Parathyroid adenoma (tissue), 2 donors: ENCODE measurements at regions not wholly inside any gene's neighbourhood (a gene's known extent, or its start where the extent isn't known, plus 50 kb on each side); places are given as distances from the start of the nearest gene placed in this dataset.

Source experiments
- H2AFZ ChIP-seq: fragments of 300-600 bp; sonication (generic); one replicate; pipeline ENCODE4 v1.7.0; 2017; ENCODE audit warnings: antibody characterized with exemption, mild to moderate bottlenecking
- H3K27ac ChIP-seq: fragments of 300-600 bp; sonication (generic); one replicate; pipeline ENCODE4 v1.7.0; 2017
- H3K27me3 ChIP-seq: fragments of 300-600 bp; sonication (generic); one replicate; pipeline ENCODE4 v1.7.0; 2017; ENCODE audit warnings: low read length; ENCODE audit not compliant: control insufficient read depth, insufficient read depth
- H3K36me3 ChIP-seq: fragments of 300-600 bp; sonication (generic); one replicate; pipeline ENCODE4 v1.7.0; 2017; ENCODE audit warnings: low read length; ENCODE audit not compliant: control insufficient read depth, insufficient read depth
- H3K4me1 ChIP-seq: fragments of 300-600 bp; sonication (generic); one replicate; pipeline ENCODE4 v1.7.0; 2017; ENCODE audit warnings: control low read depth
- H3K4me2 ChIP-seq: fragments of 300-600 bp; sonication (generic); one replicate; pipeline ENCODE4 v1.7.0; 2017; ENCODE audit warnings: low read length
- H3K4me3 ChIP-seq: fragments of 300-600 bp; sonication (generic); one replicate; pipeline ENCODE4 v1.7.0; 2017; ENCODE audit warnings: low read depth, low read length
- H3K79me2 ChIP-seq: fragments of 300-600 bp; sonication (generic); one replicate; pipeline ENCODE4 v1.7.0; 2017; ENCODE audit warnings: control low read depth
- H3K9ac ChIP-seq: fragments of 300-600 bp; sonication (generic); one replicate; pipeline ENCODE4 v1.7.0; 2017; ENCODE audit warnings: mild to moderate bottlenecking
- H3K9me3 ChIP-seq: fragments of 300-600 bp; sonication (generic); one replicate; pipeline ENCODE4 v1.7.0; 2017; ENCODE audit warnings: low read length; ENCODE audit not compliant: control insufficient read depth
- TF ChIP-seq, protein P1 (sequence below): fragments of 300-600 bp; sonication (generic); IDR thresholded peaks from one replicate; pipeline ENCODE4 v1.7.0; 2017; ENCODE audit warnings: antibody characterized with exemption, mild to moderate bottlenecking
- donor health status: primary hyperparathyroidism.

DNA sequence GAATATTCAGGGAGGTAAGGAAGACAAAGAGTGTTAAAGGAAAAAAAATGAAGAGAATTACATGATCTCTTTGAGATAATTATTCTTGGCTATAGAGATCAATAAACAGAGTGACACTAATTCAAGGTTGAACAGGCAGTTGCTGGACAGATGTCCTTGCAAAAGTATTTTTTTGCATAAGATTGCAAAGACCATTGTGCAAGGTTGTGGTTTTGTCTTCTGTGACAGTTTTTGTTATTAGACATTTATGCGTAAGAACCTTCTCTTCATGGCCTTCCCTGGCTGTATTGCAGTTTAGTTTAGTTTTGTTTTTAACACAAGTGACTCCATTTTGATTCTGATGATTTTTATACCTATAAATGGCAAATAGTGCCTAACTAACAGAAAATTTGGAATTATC is 682.8 kb upstream of the ARPP21 start:
- H3K27me3 ChIP-seq = no peaks in the 10 kb centered on the region
- no peaks in the 10 kb centered on the region for H3K79me2 ChIP-seq
- TF ChIP-seq, protein P1, sequence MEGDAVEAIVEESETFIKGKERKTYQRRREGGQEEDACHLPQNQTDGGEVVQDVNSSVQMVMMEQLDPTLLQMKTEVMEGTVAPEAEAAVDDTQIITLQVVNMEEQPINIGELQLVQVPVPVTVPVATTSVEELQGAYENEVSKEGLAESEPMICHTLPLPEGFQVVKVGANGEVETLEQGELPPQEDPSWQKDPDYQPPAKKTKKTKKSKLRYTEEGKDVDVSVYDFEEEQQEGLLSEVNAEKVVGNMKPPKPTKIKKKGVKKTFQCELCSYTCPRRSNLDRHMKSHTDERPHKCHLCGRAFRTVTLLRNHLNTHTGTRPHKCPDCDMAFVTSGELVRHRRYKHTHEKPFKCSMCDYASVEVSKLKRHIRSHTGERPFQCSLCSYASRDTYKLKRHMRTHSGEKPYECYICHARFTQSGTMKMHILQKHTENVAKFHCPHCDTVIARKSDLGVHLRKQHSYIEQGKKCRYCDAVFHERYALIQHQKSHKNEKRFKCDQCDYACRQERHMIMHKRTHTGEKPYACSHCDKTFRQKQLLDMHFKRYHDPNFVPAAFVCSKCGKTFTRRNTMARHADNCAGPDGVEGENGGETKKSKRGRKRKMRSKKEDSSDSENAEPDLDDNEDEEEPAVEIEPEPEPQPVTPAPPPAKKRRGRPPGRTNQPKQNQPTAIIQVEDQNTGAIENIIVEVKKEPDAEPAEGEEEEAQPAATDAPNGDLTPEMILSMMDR = no peak
- no peaks in the 10 kb centered on the region for H3K36me3 ChIP-seq
- no peak overlapping the region for H2AFZ ChIP-seq
- no peak overlapping the region for H3K4me2 ChIP-seq
- no peaks in the 10 kb centered on the region for H3K4me1 ChIP-seq
- H3K9ac ChIP-seq = no peak overlapping the region
- H3K4me3 ChIP-seq = no peak overlapping the region
- no peak overlapping the region for H3K27ac ChIP-seq
- no peaks in the 10 kb centered on the region for H3K9me3 ChIP-seq

DNA sequence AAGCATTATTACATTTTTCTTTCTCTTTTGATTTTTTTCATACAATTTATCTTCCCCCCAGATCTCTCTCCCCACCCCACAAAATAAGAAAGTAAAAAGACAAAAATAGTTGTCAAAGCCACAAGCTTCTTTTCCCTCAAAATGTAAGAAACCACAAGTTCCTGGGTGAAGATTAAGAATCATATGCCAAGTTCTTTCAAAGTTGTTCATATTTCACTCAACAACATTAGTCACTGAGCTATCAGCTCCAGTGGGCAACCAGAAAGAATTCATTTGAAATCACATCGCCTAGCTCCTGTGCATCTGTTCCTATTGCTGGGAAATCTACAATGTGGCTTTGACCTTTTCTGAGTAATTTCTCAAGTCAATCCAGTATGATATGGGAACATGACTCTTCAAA is 681.6 kb upstream of the ARPP21 start:
- TF ChIP-seq, protein P1 = no peak
- Histone ChIP-seq H3K4me3 (no peak overlapping the region), H3K4me2 (no peak overlapping the region), H3K9me3 (no peaks in the 10 kb centered on the region), H3K27ac (no peak overlapping the region), H3K27me3 (no peaks in the 10 kb centered on the region), H2AFZ (no peak overlapping the region), H3K4me1 (no peaks in the 10 kb centered on the region), H3K79me2 (no peaks in the 10 kb centered on the region), H3K36me3 (no peaks in the 10 kb centered on the region), H3K9ac (no peak overlapping the region)

DNA sequence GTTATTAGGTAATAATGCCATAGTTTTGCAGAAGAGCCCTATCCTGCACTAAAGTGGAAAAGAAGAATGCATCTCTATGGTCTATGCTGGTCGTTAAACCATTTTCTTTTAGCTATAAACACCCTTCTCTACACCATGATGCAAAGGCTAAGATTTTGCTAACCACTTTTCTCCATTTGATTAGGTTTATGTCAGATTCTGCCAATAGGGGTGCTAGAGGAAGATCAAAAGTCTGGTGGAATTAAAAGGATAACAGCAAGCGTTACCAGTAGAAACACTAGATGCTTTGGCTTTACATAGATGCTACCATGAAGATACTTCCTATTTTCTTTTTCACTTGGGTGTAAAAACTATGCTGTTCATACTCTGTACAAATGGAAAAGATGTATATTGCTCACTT is 669.8 kb upstream of the ARPP21 start:
- Histone ChIP-seq H3K79me2 (no peaks in the 10 kb centered on the region), H3K9ac (no peak overlapping the region), H3K4me1 (no peaks in the 10 kb centered on the region), H3K27me3 (no peaks in the 10 kb centered on the region), H3K9me3 (no peaks in the 10 kb centered on the region), H3K4me3 (no peak overlapping the region), H3K4me2 (no peak overlapping the region), H3K36me3 (no peaks in the 10 kb centered on the region), H3K27ac (no peak overlapping the region), H2AFZ (no peak overlapping the region)
- TF ChIP-seq, protein P1 = no peak

DNA sequence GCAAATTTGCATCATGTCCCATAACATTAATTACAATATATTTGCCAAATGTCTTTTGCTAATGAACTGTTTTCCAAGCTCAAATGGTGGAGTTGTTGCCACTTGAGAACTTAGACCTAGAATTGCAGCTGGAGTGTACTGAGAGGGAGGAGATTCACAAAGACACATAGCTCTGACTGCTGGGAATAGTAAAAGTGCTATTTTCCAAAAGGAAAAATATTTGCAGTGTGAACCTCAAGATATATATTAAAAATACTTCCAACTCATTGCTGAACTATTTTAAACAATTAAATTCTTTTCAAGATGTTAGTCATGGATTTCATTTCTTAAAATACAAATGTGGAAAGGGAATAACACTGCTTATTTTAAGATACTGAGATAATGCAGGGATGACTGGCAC is 666.8 kb upstream of the ARPP21 start:
- no peaks in the 10 kb centered on the region for H3K79me2 ChIP-seq
- H3K27ac ChIP-seq = no peak overlapping the region
- no peak overlapping the region for H3K4me3 ChIP-seq
- H3K9me3 ChIP-seq = no peaks in the 10 kb centered on the region
- TF ChIP-seq, protein P1 = no peak
- no peak overlapping the region for H2AFZ ChIP-seq
- no peaks in the 10 kb centered on the region for H3K4me1 ChIP-seq
- H3K36me3 ChIP-seq = no peaks in the 10 kb centered on the region
- H3K27me3 ChIP-seq = no peaks in the 10 kb centered on the region
- H3K9ac ChIP-seq = no peak overlapping the region
- H3K4me2 ChIP-seq = no peak overlapping the region

DNA sequence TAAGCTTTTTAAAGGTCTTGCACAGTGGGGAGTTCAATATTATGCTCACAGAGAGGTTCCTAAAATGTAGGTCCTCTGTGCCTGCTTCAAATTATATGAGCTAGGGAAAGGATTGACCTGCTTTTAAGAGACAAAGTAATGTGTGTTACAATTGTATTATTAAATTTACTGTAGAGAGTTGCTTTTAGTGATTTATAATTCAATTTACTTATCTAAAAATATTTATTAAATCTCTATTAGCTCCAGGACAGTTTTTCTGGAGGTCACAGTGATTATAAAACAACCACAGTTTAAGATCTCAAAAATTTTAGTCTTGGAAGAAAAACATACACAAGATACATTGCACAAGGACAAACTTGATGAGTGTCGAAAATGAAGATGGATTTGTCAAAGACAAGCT is 665.7 kb upstream of the ARPP21 start:
- H3K27me3 ChIP-seq = no peaks in the 10 kb centered on the region
- no peaks in the 10 kb centered on the region for H3K9me3 ChIP-seq
- H3K79me2 ChIP-seq = no peaks in the 10 kb centered on the region
- H3K4me1 ChIP-seq = no peaks in the 10 kb centered on the region
- H3K27ac ChIP-seq = no peak overlapping the region
- H3K4me2 ChIP-seq = no peak overlapping the region
- no peak overlapping the region for H3K9ac ChIP-seq
- TF ChIP-seq, protein P1 = no peak
- no peaks in the 10 kb centered on the region for H3K36me3 ChIP-seq
- H2AFZ ChIP-seq = no peak overlapping the region
- H3K4me3 ChIP-seq = no peak overlapping the region
